H9 (cell line): ENCODE measurements at regions not wholly inside any gene's neighbourhood (a gene's known extent, or its start where the extent isn't known, plus 50 kb on each side); places are given as distances from the start of the nearest gene placed in this dataset.
"Not testable (repeated sequence)": the region's sequence is repeated elsewhere in the genome, so short reads cannot be mapped to it uniquely, and the experiment has no call there.

Experiments
- DNase-seq: peaks from one replicate; pipeline ENCODE4 v3.0.0-alpha.2; 2017
- H2AFZ ChIP-seq: one replicate; pipeline ENCODE4 v1.6.1; 2013; ENCODE audit warnings: mild to moderate bottlenecking, low read length, control low read depth, moderate library complexity
- H2AK5ac ChIP-seq: 2 replicates; pipeline ENCODE4 v1.6.1; 2013; ENCODE audit warnings: low read length, control low read depth, mixed read lengths; ENCODE audit not compliant: insufficient read length
- H2BK120ac ChIP-seq: one replicate; pipeline ENCODE4 v1.6.1; 2013; ENCODE audit warnings: low read depth, mild to moderate bottlenecking, low read length, control low read depth, inconsistent platforms; ENCODE audit not compliant: poor library complexity, severe bottlenecking
- H2BK12ac ChIP-seq: 2 replicates; pipeline ENCODE4 v1.6.1; 2013; ENCODE audit warnings: low read length, control low read depth, mixed read lengths, low read depth; ENCODE audit not compliant: insufficient read length
- H2BK15ac ChIP-seq: 2 replicates; pipeline ENCODE4 v1.6.1; 2013; ENCODE audit warnings: low read depth, low read length, control low read depth
- H2BK20ac ChIP-seq: one replicate; pipeline ENCODE4 v1.6.1; 2013; ENCODE audit warnings: low read depth, mild to moderate bottlenecking, low read length, control low read depth, inconsistent platforms; ENCODE audit not compliant: poor library complexity, severe bottlenecking
- H2BK5ac ChIP-seq: 2 replicates; pipeline ENCODE4 v1.6.1; 2013; ENCODE audit warnings: low read length, control low read depth, mixed read lengths; ENCODE audit not compliant: insufficient read length
- H3K14ac ChIP-seq: 2 replicates; pipeline ENCODE4 v1.6.1; 2013; ENCODE audit warnings: low read length, control low read depth; ENCODE audit not compliant: insufficient read depth
- H3K18ac ChIP-seq: 2 replicates; pipeline ENCODE4 v1.6.1; 2013; ENCODE audit warnings: low read depth, mild to moderate bottlenecking, mixed read lengths, low read length, control low read depth; ENCODE audit not compliant: insufficient read length
- H3K23ac ChIP-seq: 2 replicates; pipeline ENCODE4 v1.6.1; 2013; ENCODE audit warnings: low read length, control low read depth, mixed read lengths, low read depth; ENCODE audit not compliant: insufficient read length
- H3K23me2 ChIP-seq: 2 replicates; pipeline ENCODE4 v1.6.1; 2013; ENCODE audit warnings: low read depth, mild to moderate bottlenecking, mixed read lengths, low read length, control low read depth; ENCODE audit not compliant: insufficient read length, poor library complexity, severe bottlenecking
- H3K27ac ChIP-seq: 2 replicates; pipeline ENCODE4 v1.5.1; 2013; ENCODE audit warnings: low read length, control low read depth, mixed read lengths, low read depth; ENCODE audit not compliant: insufficient read length
- H3K27me3 ChIP-seq: 2 replicates; pipeline ENCODE4 v1.6.1; 2013; ENCODE audit warnings: low read length, control low read depth, inconsistent platforms; ENCODE audit not compliant: insufficient read depth
- H3K4ac ChIP-seq: 2 replicates; pipeline ENCODE4 v1.6.1; 2013; ENCODE audit warnings: low read depth, mild to moderate bottlenecking, control low read depth, inconsistent platforms, low read length, moderate library complexity
- H3K4me1 ChIP-seq: 2 replicates; pipeline ENCODE4 v1.6.1; 2013; ENCODE audit warnings: low read length, control low read depth, inconsistent platforms; ENCODE audit not compliant: insufficient read depth
- H3K4me2 ChIP-seq: 2 replicates; pipeline ENCODE4 v1.6.1; 2013; ENCODE audit warnings: low read length, control low read depth, mixed read lengths; ENCODE audit not compliant: insufficient read length, insufficient read depth
- H3K56ac ChIP-seq: 2 replicates; pipeline ENCODE4 v1.6.1; 2013; ENCODE audit warnings: low read depth, mild to moderate bottlenecking, mixed read lengths, low read length, control low read depth; ENCODE audit not compliant: insufficient read length
- H3K79me1 ChIP-seq: 2 replicates; pipeline ENCODE4 v1.6.1; 2013; ENCODE audit warnings: low read depth, mild to moderate bottlenecking, moderate library complexity, low read length, control low read depth, inconsistent platforms; ENCODE audit not compliant: insufficient read depth, poor library complexity, severe bottlenecking
- H3K79me2 ChIP-seq: 2 replicates; pipeline ENCODE4 v1.6.1; 2013; ENCODE audit warnings: low read length, control low read depth, inconsistent platforms; ENCODE audit not compliant: insufficient read depth
- H3K9ac ChIP-seq: 2 replicates; pipeline ENCODE4 v1.6.1; 2013; ENCODE audit warnings: low read length, control low read depth, mixed read lengths; ENCODE audit not compliant: insufficient read length; ENCODE audit errors: extremely low read depth
- H3K9me3 ChIP-seq: one replicate; pipeline ENCODE4 v1.6.1; 2013; ENCODE audit warnings: low read depth, low read length, inconsistent platforms; ENCODE audit not compliant: control insufficient read depth
- H3T11ph ChIP-seq: one replicate; pipeline ENCODE4 v1.6.1; 2013; ENCODE audit warnings: mild to moderate bottlenecking, low read length, control low read depth, inconsistent platforms
- H4K20me1 ChIP-seq: one replicate; pipeline ENCODE4 v1.6.1; 2013; ENCODE audit not compliant: control insufficient read depth, insufficient read length, insufficient read depth
- H4K5ac ChIP-seq: 2 replicates; pipeline ENCODE4 v1.6.1; 2013; ENCODE audit warnings: low read depth, mild to moderate bottlenecking, mixed read lengths, low read length, control low read depth; ENCODE audit not compliant: insufficient read length
- H4K8ac ChIP-seq: replicated peaks from 2 replicates; pipeline ENCODE4 v1.6.1; 2013; ENCODE audit warnings: low read length, control low read depth, mixed read lengths, low read depth; ENCODE audit not compliant: insufficient read length
- H4K91ac ChIP-seq: 2 replicates; pipeline ENCODE4 v1.6.1; 2013; ENCODE audit warnings: low read depth, mild to moderate bottlenecking, moderate library complexity, mixed read lengths, low read length, control low read depth; ENCODE audit not compliant: insufficient read length
- H3K27ac Mint-ChIP-seq, 3 experiments: 2 replicates in 2 of 3; 3 replicates in 1 of 3; pipeline ENCODE4 v1.8.0; 2020 to 2021; ENCODE audit warnings: mixed read lengths in 3 of 3, mild to moderate bottlenecking in 1 of 3, moderate library complexity in 1 of 3
- H3K27me3 Mint-ChIP-seq: 2 replicates; pipeline ENCODE4 v1.8.0; 2021; ENCODE audit warnings: low read depth, mild to moderate bottlenecking, moderate library complexity, mixed read lengths
- H3K36me3 Mint-ChIP-seq, 3 experiments: 2 replicates in 2 of 3; 3 replicates in 1 of 3; pipeline ENCODE4 v1.8.0; 2020 to 2021; ENCODE audit warnings: low read depth in 3 of 3, mixed read lengths in 3 of 3; ENCODE audit not compliant: insufficient read depth in 1 of 3
- H3K4me1 Mint-ChIP-seq, 2 experiments: 2 replicates each; pipeline ENCODE4 v1.8.0; 2020; ENCODE audit warnings: mixed read lengths in 2 of 2
- H3K4me3 Mint-ChIP-seq, 2 experiments: 2 replicates in 1 of 2; 3 replicates in 1 of 2; pipeline ENCODE4 v1.8.0; 2020 to 2021; ENCODE audit warnings: mild to moderate bottlenecking in 2 of 2, mixed read lengths in 2 of 2, moderate library complexity in 1 of 2
- H3K9me3 Mint-ChIP-seq, 2 experiments: 2 replicates in 1 of 2; 3 replicates in 1 of 2; pipeline ENCODE4 v1.8.0; 2020; ENCODE audit warnings: mild to moderate bottlenecking in 2 of 2, mixed read lengths in 2 of 2, moderate library complexity in 1 of 2
- WGBS: extraction: QIAGEN DNeasy Blood & Tissue Kit; methylation state at CpG from one replicate; pipeline ENCODE4 v1.1.7; 2013; ENCODE audit warnings: missing lambda C conversion rate, low lambda C conversion rate, mixed read lengths; ENCODE audit not compliant: insufficient read length; ENCODE audit errors: extremely low coverage; 5-methylcytosine and 5-hydroxymethylcytosine counted together

DNA sequence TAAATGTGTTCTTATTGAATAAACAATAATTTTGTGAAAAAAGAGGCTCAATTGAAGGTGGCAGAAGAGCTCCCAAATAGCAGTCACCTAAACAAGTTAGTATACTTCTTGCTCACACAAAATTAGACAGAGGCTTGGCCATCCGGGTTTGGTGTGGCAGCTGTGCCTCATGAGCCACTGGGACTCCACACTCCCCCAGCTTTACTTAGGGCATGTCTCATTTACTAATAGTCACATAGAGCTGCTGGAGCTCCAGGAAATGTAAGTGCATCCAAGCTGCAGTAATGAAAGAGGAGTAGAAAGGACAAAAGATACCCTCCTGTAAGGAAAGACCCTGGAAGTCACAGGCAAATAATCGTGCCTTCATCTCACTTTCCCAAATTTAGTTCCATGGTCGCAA, 188.8 kb downstream of the ANKRD36 start:
- H3K79me1 ChIP-seq = not testable (repeated sequence)

More for the DNA sequence above, 188.8 kb downstream of the ANKRD36 start:
- not testable (repeated sequence) for H2AFZ ChIP-seq, H2BK12ac ChIP-seq, H4K8ac ChIP-seq, H3K56ac ChIP-seq, H3K9me3 Mint-ChIP-seq, H2BK120ac ChIP-seq, H3K18ac ChIP-seq, H4K5ac ChIP-seq, H3K27me3 Mint-ChIP-seq, H2BK20ac ChIP-seq, H3T11ph ChIP-seq, H3K4me2 ChIP-seq, H3K9me3 ChIP-seq, H2BK15ac ChIP-seq, H4K91ac ChIP-seq, H3K23ac ChIP-seq, H2AK5ac ChIP-seq, H3K4me1 ChIP-seq, H3K79me2 ChIP-seq, H3K4me1 Mint-ChIP-seq, H4K20me1 ChIP-seq, H3K27ac ChIP-seq, H3K27ac Mint-ChIP-seq, H2BK5ac ChIP-seq, H3K4ac ChIP-seq, H3K14ac ChIP-seq, H3K36me3 Mint-ChIP-seq, H3K23me2 ChIP-seq, DNase-seq, H3K9ac ChIP-seq, H3K4me3 Mint-ChIP-seq, H3K27me3 ChIP-seq
- no CpG with 5 or more reads among the region's 3 CpGs for WGBS
